ENCODE measurements at regions not wholly inside any gene's neighbourhood (a gene's known extent, or its start where the extent isn't known, plus 50 kb on each side); places are given as distances from the start of the nearest gene placed in this dataset.
"Not testable (repeated sequence)": the region's sequence is repeated elsewhere in the genome, so short reads cannot be mapped to it uniquely, and the experiment has no call there.

DNA sequence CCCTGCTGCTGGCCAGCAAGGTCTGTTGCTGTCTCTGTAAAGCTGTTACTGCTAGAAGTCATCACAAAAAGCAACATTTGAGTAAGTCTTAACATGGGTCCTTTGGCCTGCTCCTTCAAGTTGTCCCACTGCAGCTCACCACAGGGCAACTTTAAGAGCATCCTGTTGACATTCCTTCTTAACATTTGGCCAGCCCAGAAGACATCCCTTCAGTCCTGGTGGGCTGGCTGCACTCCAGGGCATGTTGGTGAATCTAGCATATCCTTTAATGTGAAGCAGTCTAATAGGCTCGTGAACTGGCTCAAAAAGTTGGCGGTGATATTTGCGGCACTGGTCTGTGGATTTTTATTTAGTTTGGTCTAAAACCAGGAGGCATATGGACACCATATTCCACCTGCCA lies 92.2 kb upstream of the MAML3 start:
- no peak for DNase-seq (ENCODE audit: low read depth)

DNA sequence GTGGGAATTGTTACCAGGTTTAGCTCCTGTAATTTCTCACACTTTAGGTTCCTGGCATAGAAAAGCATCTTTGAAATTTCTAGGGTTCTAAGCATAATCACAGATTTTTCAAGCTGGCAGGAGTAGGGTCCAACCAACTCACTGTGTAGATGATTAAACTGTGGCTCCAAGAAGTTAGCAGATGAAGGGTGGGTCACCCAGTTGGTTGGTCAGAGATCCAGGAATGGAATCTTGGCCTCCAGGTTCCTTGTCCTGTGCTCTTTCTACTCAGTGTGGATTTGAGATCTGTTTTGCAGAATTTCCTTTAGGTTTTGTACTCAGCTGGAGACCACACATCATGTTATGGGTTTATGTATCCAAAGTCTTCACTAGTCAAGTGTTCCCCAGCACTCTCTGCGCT lies 90.3 kb upstream of the MAML3 start:
- DNase-seq (ENCODE audit: low read depth), result no peak

DNA sequence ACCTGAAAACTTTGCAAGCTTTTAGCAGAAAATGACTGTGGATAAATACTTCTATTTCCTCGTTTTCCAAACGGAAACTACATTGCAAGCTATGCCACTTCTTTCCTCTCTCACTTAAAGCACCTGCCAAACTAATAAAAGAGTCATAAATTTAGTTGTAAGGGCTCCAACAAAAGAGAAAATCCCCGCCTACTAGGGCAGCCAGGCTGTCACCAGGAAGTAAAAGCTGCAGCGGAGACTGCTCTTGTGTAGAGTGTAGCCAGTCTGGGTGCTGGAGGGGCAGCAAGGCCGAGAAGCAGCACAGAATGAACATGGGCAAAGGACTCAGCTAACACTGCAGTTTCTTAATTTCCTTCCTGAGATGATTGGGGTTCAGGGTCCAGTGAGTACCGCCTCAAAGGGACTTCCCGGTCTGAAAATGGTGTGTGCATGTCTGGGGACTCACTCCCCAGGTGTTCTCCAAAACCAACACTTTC lies 89.3 kb upstream of the MAML3 start:
- DNase-seq (ENCODE audit: low read depth), result no peak

DNA sequence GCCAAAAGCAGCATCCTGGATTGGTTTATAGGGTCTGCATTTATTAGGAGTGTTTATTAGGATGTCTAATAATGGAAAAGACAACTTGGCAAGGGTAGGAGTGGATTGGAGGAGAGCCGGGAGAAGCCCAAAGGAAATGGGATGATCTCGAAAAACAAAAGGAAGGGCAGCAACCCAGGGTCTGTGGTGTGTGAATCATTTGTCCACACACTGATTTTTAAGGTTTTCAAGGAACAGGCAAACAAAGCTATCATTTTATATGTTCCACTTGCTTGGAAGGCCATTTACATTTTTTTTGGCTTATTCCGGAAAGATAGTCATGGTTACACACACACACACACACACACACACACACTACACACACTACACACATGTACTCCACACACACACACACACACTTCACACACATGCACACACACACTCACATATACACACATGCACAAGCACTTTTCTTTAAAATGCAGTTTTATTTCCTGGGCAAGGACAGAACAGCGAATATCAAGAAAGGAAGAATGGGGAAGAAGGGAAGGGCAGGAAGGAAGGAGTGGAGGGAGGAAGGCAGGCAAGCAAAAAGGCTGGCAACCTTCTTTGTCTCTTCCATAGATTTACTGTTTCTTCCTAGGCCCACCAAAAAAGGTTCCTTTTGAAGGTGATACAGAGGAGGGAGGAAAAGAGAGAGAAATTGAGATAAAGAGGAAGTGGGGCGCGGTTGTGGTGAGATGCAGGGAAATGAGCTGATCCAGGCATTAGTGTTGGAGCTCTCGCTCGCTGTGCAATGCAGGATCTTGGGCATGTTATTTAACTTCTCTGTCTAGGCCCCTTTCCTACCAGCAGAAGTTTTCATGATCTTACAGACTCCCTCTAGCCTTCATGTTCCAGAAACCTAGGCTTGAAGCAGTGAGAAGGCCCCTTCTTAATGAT lies 88.6 kb upstream of the MAML3 start:
- DNase-seq (ENCODE audit: low read depth), result no peak

DNA sequence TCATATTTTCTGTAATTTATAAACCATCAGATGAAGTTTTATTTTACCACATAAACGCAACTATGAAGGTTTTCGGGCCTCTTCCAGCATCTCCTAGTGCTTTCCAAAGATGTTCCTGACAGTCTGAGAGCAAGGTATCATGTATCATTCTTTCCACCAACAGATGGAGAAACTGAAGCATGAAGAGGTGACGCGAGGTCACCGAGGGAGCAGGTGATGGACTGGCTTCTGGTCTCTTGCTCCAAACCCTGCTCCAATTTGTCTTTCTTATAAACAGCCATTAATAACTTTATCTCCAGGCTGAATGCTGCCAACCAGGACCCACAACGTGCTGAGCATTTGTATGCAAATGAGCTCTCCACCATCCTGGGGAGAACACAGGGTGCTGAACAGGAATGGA lies 86.3 kb upstream of the MAML3 start:
- no peak for DNase-seq (ENCODE audit: low read depth)

DNA sequence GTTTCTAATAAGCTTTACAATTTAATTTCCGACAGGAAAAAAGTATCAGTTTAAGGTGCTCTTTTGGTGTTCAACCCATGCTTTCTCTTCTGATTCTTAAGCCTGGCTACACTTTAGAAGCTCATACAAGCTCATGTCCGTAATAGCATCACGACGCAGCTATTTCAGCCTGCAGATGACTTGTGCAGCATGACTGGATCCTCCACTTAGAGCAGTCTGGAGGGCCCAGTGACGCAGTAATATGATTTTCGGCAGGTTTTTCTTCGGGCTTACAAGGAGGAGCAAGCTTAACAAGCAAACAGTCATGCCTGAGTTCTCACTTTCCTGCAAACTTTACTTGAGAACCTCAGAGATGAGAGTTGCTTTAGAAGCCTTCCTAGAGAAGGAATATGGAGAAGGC lies 85.3 kb upstream of the MAML3 start:
- no peak for DNase-seq (ENCODE audit: low read depth)

DNA sequence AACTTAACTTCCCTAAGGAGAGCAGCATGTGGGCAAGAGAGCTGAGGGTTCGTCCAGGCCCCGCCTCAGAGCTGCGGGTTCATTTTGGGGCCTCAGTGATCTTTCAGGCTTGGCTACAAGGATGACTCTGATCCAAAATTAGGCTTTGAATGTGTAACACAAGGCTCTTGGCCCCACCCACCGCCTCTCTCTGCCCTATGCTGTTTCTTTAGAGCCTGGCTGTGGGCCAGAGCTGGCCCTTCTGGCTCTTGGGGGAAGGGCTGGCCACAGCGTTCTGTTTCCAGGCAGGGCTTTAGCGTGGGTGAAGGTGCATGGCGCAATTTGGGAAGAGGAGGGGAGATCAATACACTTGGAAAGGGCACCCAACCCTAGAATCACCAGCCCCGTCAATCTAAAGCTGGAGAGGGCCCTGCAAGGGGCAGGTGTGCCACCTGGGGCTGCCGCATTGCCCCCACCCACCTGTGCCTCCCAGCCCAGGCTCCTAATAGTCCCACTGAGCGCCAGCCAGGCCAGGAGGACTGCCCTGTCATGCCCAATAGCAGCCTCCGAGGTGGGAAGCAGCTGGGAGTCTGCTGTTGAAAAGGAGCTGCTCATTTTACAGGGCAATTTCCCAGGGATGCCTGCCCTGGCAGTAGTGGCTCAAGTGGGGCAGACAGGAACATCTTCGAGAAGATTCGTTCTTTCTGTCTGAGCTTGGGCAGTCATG lies 84.5 kb upstream of the MAML3 start:
- DNase-seq (ENCODE audit: low read depth), result no peak

DNA sequence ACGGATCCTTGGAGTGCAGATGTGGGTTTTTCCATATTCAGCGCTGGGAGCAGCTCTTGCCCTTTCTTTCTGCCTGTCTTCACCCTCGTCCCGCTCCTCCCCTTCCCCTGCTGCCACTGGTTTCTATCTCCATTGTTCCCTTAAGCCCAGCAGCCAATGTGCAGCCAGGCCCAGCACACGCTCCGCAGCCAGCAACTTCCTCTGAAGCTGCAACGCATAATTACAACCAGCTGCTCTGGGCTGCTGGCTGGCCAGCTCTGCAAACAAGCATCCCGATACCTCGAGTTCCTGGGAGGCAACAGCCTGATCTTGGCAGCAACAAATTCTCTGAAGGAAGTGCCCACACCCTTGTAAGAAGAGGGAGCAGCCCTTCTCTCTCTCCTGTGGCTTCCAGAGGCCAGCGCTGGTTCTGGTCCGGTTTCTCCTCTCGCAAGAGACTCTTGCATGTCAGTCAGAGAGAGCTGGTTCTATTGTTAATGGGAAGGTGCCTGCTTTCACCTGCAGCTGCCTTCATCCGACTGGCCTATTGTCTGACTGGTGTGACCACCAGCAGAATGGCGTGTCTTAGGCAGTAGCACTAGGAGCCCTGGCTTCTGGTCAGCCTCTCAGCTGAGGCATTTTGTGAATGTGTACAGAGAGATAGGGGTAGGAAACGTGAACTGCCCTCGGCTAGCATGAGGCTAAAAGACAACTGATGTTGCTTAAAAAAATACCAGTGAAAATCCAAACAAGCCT lies 83.8 kb upstream of the MAML3 start:
- no peak for DNase-seq (ENCODE audit: low read depth)

DNA sequence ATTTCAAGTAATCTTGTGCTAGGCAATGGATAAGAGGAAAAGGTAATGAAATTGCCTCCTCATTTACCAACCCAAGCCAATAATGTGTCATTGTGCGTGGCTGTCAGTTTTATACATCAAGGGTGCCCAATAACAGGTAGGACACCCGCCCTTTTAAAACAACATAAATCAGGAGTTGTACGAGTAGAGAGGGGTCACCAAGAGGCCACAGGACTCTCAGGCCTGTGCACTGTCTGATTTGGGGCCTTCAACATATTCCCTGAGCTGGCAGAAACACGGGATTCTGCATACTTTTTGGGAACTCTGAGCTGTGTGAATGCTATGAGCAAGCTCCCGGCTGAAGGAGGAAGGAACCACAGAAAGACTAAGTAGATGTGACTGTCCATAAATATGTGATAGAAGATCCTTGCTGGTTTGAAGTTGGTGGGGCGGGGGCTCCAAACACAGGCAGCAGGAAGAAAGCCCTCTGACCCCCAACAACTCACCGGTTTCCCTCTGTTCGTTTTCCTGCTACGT lies 82.7 kb upstream of the MAML3 start:
- no peak for DNase-seq (ENCODE audit: low read depth)

DNA sequence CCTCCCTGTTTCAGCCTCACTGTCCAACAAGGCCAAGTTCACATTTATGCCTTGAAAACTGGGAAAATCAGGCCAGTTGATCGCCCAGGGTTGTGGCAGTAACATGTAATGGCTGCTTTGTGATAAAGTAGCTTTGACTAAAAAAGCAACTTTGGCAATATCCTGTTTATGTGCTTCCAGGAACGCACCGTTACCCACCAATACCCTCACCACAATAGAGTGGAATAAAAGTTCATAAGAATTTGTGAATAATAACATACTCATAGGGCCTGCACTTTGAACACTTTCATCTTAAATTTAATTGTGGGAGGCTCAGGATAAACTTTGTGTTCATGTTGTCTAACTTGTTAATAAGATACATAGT lies 80.7 kb upstream of the MAML3 start:
- DNase-seq (ENCODE audit: low read depth), result no peak

DNA sequence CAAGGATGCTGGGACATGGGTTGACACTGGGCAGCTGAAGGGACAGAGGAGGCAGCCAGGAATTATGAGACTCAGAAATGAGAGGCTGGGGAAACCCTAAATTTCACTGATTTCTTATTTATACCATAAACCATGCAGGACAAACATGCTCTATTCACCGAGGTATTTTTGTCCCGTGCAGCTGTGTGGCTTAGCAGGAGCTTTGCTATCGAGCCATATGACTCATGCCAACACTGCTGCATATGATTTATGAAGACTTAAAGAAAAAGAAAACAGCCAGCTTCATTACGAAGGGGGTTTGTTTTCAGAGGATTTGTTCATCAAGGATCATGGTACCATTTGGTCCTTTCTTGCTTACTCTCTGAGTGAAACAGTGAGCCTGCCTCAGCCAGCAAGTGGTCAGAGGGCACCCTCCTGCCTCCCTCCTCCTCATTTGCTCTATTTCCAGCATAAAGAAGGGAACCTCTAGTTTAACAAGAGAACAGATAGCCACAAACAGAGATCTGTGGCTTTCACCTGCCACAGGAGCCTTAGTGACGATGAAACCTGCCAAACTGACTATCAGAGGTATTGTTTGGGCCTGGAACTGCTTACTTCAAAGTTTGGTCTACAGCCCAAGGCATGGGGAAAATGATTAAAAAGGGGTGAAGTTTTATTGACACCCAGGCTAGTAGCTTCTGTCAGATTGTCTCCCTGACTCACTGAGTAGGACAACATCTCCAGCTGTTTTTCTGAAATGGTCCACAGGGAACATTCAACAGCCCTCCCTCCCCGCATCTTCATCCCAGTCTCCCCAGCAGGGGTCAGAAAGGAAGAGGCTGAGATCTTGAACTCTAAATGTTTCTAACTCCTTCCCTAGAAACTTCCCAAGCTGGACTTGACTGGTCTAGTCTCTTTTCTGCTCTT lies 80.1 kb upstream of the MAML3 start:
- no peak for DNase-seq (ENCODE audit: low read depth)

DNA sequence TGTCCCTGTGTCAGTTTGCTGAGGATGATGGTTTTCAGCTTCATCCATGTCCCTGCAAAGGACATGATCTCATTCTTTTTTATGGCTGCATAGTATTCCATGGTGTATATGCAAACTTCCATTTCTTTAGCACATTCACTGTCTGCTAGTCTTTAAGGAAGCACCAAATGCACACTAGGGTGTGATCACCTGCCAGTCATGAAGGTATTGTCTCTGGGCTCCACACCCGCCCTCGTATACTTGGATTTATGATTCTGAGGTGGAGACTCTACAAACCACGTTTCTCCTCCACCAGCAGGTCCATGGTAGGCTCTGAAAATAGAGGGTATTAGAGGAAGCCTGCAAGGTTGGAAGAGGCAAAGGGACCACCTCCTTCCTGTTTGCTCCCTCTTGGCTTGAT lies 75.9 kb upstream of the MAML3 start:
- DNase-seq (ENCODE audit: low read depth), result no peak

DNA sequence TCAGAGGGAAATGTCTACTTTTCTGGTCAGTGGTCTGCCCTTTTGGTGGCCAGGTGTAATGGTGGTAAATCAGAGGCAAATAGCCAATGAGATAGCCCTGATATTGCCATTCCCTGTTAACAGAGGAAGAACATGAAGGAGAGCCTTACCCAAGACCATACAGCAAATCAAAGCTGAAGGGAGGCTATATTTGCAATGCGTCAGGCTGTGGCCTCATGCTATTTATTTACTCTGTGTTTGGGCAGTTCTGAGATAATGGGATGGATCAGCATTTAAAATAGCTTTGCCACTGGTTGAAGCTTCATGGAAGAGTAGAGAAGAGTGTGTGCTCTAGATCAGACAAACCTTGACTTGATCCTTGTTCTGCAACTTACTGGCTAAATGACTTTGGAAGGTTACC lies 73.3 kb upstream of the MAML3 start:
- DNase-seq (ENCODE audit: low read depth), result no peak

DNA sequence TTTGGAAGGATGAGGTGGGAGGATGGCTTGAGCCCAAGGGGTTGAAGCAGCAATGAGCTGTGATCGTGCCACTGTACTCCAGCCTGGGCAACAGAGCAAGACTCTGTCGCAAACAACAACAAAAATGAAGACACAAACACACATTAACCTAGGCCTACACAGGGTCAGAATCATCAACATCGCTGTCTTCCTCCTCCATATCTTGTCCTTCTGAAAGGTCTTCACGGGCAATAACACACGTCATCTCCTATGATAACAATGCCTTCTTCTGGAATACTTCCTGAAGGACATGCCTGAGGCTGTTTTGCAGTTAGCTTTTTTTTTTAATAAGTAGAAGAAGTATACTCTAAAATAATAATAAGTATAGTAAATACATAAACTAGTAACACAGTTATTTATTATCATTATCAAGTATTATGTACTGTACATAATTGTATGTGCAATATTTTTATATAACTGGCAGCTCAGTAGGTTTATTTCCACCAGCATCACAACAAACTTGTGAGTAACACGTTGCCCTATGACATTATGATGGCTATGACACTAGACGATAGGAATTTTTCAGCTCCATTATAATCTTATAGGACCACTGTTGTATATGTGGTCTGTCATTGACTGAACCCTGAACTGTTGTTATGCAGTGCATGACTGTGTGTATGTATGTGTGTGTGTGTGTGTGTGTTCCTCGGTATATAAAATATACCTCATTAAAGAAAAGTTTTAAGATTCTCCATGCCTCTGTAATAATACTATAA lies 69.2 kb upstream of the MAML3 start:
- DNase-seq (ENCODE audit: low read depth), result no peak

DNA sequence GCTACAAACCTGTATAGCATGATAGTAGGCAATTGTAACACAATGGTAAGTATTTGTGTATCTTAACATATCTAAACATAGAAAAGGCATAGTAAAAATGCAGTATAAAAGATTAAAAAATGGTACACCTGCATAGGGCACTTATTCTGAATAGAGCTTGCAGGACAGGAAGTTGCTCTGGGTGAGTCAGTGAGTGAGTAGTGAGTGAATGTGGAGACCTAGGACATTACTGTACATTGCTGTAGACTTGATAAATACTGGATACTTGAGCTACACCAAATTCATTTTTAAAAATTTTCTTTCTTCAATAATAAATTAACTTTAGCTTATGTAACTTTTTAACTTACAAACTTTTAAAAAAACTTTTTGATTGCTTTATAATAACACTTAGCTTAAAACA lies 68.2 kb upstream of the MAML3 start:
- no peak for DNase-seq (ENCODE audit: low read depth)

DNA sequence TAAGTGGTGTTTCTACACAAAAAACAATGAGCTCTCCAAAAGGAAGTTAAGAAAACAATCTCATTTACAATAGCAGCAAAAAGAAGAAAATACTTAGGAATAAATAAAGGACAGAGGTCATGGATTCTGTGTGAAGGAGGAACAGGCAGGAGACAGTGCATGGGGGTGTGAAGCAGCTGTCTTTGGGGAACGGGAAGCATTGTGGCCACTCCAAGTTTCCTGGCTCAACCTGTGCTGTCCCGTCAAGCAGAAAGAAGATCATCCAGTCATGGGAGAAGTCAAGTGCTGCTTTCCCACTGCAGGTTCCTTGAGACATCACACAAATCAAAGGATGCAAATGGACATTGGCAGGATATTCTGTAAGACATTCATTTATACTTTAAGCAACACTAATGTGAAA lies 66.1 kb upstream of the MAML3 start:
- no peak for DNase-seq (ENCODE audit: low read depth)

DNA sequence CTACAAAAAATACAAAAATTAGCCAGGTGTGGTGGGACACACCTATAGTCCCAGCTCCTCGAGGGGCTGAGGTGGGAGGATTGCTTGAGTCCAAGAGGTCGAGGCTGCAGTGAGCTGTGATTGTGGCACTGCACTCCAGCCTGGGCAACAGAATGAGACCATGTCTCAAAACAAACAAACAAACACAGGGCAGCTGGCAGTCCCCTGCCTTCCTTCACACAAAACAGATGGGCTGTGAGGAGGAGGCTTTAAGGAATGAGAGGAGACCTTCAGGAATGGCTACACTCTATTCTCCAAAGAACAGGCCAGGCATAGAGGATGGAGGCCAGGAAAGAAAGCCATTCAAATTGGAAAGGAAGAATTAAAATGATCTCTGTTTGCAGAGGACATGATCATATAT lies 65.6 kb upstream of the MAML3 start:
- no peak for DNase-seq (ENCODE audit: low read depth)

DNA sequence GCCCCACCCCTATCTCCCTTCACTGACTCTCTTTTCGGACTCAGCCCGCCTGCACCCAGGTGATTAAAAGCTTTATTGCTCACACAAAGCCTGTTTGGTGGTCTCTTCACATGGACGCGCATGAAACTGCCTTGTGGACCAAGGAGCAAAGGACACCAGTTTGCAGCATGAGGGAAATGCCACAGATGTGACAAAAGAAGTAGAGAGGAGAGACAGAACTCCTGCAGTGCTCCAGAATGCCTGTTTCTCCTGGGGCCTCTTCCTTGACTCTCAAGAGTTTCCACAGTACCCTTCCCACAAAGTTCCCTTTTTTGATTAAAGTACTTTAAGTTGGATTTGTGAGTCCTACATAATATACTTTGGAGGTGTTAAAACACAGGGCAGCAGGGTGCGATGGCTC lies 65.1 kb upstream of the MAML3 start:
- not testable (repeated sequence) for DNase-seq (ENCODE audit: low read depth)

DNA sequence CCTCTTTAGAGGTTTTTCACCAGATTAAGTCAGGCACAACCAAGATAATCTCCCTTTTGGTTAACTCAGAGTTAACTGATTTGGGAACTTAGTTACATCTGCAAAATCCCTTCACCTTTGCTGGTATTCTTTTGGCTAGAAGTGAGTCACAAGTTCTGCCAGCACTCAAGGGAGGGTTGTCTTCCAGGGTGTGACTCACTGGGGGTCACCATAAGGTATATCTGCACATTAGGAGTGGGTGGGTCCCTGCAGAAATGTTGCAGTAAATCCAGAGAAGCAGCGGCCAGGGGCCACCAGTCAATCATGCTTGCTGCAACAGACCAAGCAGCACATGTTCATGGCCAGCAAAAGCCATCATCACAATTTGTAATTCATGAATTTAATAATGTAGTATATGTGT lies 59.8 kb upstream of the MAML3 start:
- no peak for DNase-seq (ENCODE audit: low read depth)

DNA sequence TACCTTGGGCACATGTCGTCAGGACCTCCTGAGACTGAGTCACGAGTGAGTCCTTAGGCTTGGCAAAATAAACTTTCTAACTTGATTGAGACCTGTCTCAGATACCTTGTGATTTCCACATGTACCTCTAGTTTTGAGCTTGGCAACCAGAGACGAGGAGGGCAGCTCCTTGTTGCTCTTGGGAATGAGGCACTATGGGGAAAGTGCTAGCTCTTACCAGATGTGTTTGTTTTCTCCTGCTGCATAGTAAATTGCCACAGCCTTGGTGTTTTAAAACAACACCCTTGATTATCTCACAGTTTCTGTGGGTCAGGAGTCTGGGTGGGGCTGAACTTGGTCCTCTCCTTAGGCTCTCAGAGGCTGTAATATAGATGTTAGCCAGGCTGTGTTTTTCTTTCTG lies 59.1 kb upstream of the MAML3 start:
- no peak for DNase-seq (ENCODE audit: low read depth)

DNA sequence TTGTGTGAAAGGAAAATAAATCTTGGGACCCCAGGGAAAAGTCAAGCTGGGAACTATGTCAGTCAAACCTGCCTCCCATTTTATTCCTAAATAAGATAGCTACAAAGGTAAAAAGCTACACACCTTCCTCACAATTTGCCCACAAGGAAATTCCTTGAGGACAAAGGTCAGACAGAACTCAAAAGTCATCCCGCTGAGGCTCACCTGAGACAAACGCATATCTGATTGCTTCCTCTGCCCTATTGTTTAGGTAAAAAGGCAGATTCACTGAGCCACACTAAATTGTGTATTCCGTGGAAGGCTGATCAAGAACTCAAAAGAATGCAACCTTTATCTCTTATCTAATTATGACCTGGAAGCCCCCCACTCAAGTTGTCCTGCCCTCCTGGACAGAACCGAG lies 58.7 kb upstream of the MAML3 start:
- no peak for DNase-seq (ENCODE audit: low read depth)
